ENCODE measurements at regions not wholly inside any gene's neighbourhood (a gene's known extent, or its start where the extent isn't known, plus 50 kb on each side); places are given as distances from the start of the nearest gene placed in this dataset.

DNA sequence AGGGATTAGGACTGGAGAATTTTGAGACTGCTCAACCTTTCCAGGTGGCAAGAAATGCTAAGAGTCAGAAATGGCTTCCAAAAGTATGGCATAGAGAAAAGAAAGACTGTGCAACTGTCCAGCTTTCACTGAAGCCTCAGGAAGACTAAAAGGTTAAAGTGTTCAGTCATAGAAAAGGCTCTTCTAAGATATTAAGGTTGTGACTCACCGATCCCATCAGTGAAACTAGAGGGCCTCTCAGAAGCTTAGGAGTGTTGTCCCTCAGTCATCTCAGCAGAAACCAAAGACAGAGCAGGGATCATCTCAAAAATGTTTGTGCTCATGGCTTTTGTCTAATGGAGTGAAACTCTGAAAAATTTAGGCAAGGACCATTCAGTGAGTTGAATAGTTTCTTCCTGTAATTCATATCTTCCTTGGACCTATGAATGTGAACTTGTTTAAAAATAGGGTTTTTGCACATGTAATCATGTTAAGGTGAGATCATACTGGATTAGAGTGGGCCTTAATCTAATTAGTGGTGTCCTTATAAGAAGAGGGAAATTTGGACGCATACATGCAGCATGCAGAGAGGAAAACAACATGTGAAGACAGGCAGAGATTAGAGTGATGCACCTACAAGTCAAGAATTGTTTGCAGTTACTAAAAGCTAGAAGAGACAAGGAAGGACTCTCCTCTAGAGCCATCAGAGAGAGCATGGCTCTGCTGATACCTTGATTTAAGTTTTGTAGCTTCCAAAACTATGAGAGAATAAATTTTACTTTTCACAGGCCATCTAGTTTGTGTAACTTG, 71.3 kb downstream of the RPE65 start:
- DNase-seq (ENCODE audit: low spot score) (no peak), ATAC-seq (ENCODE audit: insufficient number of reproducible peaks, low FRiP score, low read depth) (no peak)

DNA sequence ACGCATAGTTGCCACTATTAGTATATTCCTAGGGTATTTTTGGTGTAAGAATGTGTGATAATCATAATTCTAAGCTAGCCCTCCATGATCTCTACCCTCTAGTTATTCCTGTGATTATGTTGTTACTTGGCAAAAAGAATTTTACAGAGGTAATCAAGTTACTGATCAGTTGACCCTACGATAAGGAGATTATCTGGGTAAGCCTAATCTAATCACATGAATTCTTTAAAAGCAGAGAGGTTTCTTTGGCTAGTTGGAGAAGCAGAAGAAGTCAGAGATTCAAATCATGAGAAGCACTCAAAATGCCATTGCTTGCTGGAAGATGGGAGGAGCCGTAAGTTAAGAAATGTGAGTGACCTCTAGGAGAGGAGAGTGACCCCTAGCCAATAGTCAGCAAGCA, 72.7 kb downstream of the RPE65 start:
- Histone ChIP-seq H3K4me1 (ENCODE audit: control insufficient read depth in 1 of 2, low read depth in 2 of 2) (peaks cover 0 to 7% of the 10 kb centered on the region in 2 donors), H3K27me3 (replicated peaks; ENCODE audit: insufficient read depth) (no peaks in the 10 kb centered on the region), H3K27ac (no peak overlapping the region), H3K36me3 (no peaks in the 10 kb centered on the region), H3K4me3 (no peak overlapping the region), H3K9me3 (no peaks in the 10 kb centered on the region)
- DNase-seq (ENCODE audit: low spot score) (no peak), ATAC-seq (ENCODE audit: insufficient number of reproducible peaks, low FRiP score, low read depth) (no peak)
- TF ChIP-seq, protein P1, sequence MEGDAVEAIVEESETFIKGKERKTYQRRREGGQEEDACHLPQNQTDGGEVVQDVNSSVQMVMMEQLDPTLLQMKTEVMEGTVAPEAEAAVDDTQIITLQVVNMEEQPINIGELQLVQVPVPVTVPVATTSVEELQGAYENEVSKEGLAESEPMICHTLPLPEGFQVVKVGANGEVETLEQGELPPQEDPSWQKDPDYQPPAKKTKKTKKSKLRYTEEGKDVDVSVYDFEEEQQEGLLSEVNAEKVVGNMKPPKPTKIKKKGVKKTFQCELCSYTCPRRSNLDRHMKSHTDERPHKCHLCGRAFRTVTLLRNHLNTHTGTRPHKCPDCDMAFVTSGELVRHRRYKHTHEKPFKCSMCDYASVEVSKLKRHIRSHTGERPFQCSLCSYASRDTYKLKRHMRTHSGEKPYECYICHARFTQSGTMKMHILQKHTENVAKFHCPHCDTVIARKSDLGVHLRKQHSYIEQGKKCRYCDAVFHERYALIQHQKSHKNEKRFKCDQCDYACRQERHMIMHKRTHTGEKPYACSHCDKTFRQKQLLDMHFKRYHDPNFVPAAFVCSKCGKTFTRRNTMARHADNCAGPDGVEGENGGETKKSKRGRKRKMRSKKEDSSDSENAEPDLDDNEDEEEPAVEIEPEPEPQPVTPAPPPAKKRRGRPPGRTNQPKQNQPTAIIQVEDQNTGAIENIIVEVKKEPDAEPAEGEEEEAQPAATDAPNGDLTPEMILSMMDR (IDR thresholded peaks at IDR 0.05): no peak

More for the DNA sequence above, 71.3 kb downstream of the RPE65 start:
- Histone ChIP-seq H3K36me3 (no peaks in the 10 kb centered on the region), H3K4me3 (no peak overlapping the region), H3K9me3 (no peaks in the 10 kb centered on the region), H3K4me1 (ENCODE audit: control insufficient read depth in 1 of 2, low read depth in 2 of 2) (peaks cover 0 to 9% of the 10 kb centered on the region in 2 donors), H3K27ac (peak overlapping the region in 1 of 2 donors; percentile 5), H3K27me3 (replicated peaks; ENCODE audit: insufficient read depth) (no peaks in the 10 kb centered on the region)
- TF ChIP-seq, protein P1 (IDR thresholded peaks at IDR 0.05): no peak

DNA sequence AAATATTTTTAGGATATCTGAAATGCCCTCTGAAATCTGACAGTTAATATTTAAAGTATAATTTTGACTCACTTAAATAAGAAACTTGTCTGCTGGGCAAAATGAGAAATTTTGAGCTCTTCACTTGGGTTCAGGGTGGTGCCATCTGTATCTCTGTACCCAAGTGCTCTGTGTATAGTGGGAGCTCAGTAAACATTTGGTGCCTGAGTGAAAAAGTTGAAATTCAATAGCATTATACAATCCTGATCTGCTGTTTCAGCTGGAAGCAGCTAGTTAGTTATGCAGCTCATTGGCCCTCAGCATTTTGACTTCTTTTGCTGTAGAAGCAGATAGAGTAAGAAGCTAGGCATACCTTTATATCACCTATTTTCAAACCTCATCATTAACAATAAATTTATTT, 73.3 kb downstream of the RPE65 start:
- Histone ChIP-seq H3K36me3 (no peaks in the 10 kb centered on the region), H3K27me3 (replicated peaks; ENCODE audit: insufficient read depth) (no peaks in the 10 kb centered on the region), H3K4me3 (no peak overlapping the region), H3K4me1 (ENCODE audit: control insufficient read depth in 1 of 2, low read depth in 2 of 2) (peaks cover 0 to 7% of the 10 kb centered on the region in 2 donors), H3K27ac (no peak overlapping the region), H3K9me3 (no peaks in the 10 kb centered on the region)
- ATAC-seq (ENCODE audit: insufficient number of reproducible peaks, low FRiP score, low read depth): no peak
- no peak for DNase-seq (ENCODE audit: low spot score)
- TF ChIP-seq, protein P1 (IDR thresholded peaks at IDR 0.05): no peak

DNA sequence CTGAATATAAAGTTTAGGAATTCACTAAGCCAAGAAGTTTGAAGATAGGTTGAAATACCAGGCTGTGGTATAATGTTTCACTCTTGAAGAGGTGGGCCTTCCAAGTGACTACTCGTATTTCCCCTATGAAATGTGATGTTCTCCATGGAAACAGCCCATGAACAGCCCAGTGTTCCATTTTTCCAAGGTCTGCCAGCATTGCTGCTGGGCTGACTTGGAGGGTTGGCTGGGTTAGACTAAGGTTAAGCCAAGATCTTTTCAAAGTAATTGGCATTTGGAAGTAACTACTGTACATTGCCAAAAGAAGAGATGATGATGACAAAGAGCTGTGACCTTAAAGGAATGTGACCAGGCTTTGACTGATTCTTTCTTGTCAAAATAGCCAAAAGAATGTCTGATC, 73.8 kb downstream of the RPE65 start:
- ATAC-seq (ENCODE audit: insufficient number of reproducible peaks, low FRiP score, low read depth) (no peak), DNase-seq (ENCODE audit: low spot score) (no peak)
- Histone ChIP-seq H3K27ac (no peak overlapping the region), H3K4me3 (no peak overlapping the region), H3K4me1 (ENCODE audit: control insufficient read depth in 1 of 2, low read depth in 2 of 2) (peaks cover 0 to 7% of the 10 kb centered on the region in 2 donors), H3K27me3 (replicated peaks; ENCODE audit: insufficient read depth) (no peaks in the 10 kb centered on the region), H3K9me3 (no peaks in the 10 kb centered on the region), H3K36me3 (no peaks in the 10 kb centered on the region)
- TF ChIP-seq, protein P1 (IDR thresholded peaks at IDR 0.05): no peak

DNA sequence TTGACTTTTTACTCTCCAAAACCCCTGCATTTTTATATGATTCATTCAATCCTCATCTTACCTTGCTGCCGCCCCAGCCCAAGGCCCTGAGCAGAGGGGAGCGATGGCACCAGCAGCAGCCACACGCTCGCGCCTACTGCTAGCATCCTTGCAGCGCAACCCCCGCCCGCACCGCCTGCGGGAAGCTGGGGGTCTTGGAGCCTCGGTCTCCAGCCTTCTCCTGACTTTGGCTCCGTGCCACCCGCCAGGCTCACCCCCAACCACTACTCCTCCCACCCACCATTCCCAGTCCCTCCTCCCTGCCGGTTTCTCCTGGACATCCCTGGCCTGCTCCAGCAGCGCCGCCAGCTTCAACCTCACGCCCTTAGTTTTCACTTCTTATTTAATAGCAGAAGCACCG, 76.6 kb downstream of the RPE65 start:
- Histone ChIP-seq H3K4me3 (no peak overlapping the region), H3K27ac (no peak overlapping the region), H3K4me1 (ENCODE audit: control insufficient read depth in 1 of 2, low read depth in 2 of 2) (peaks cover 0 to 7% of the 10 kb centered on the region in 2 donors), H3K36me3 (no peaks in the 10 kb centered on the region), H3K27me3 (replicated peaks; ENCODE audit: insufficient read depth) (no peaks in the 10 kb centered on the region), H3K9me3 (no peaks in the 10 kb centered on the region)
- TF ChIP-seq, protein P1 (IDR thresholded peaks at IDR 0.05): no peak
- DNase-seq (ENCODE audit: low spot score) (no peak), ATAC-seq (ENCODE audit: insufficient number of reproducible peaks, low FRiP score, low read depth) (no peak)

Data from thoracic aorta (tissue), 2 donors.